WTC11 (cell line): ENCODE measurements at regions not wholly inside any gene's neighbourhood (a gene's known extent, or its start where the extent isn't known, plus 50 kb on each side); places are given as distances from the start of the nearest gene placed in this dataset.

Source experiments
- ATAC-seq: fragments of 200-7000 bp; cut with Tn5 transposase; 2 replicates; pipeline ENCODE4 v1.10.0; 2021; ENCODE audit warnings: mild to moderate bottlenecking, moderate library complexity
- CTCF ChIA-PET: fragments of 300-600 bp; sonication (Branson Sonifier 250); formaldehyde crosslinking; loops from one replicate; lab custom pipeline; 2021; ENCODE audit warnings: antibody characterized with exemption; lab: Charles Lee
- POLR2A ChIA-PET: fragments of 350-600 bp; sonication (Branson Sonifier 250); formaldehyde crosslinking; loops from one replicate; lab custom pipeline; 2021; ENCODE audit warnings: antibody characterized with exemption; lab: Charles Lee
- DNase-seq: peaks from one replicate; pipeline ENCODE4 v3.0.0; 2021; ENCODE audit warnings: low spot score
- H3K27ac Mint-ChIP-seq: 2 replicates; pipeline ENCODE4 v1.8.0; 2021; ENCODE audit warnings: mixed read lengths
- H3K27me3 Mint-ChIP-seq: 2 replicates; pipeline ENCODE4 v1.8.0; 2021; ENCODE audit warnings: low read depth, mild to moderate bottlenecking, moderate library complexity, mixed read lengths
- H3K36me3 Mint-ChIP-seq: 2 replicates; pipeline ENCODE4 v1.8.0; 2021; ENCODE audit warnings: mixed read lengths
- H3K4me1 Mint-ChIP-seq: 2 replicates; pipeline ENCODE4 v1.8.0; 2022; ENCODE audit warnings: mixed read lengths
- H3K4me3 Mint-ChIP-seq: 2 replicates; pipeline ENCODE4 v1.8.0; 2021; ENCODE audit warnings: mild to moderate bottlenecking, moderate library complexity, mixed read lengths
- H3K9me3 Mint-ChIP-seq: 2 replicates; pipeline ENCODE4 v1.8.0; 2021; ENCODE audit warnings: mixed read lengths
- AFF4 ChIP-seq: sonication (generic); formaldehyde crosslinking; IDR thresholded peaks from 2 replicates; pipeline ENCODE4 v1.8.1; 2023; ENCODE audit warnings: mild to moderate bottlenecking, missing genetic modification reagents, borderline replicate concordance
- ARID4B ChIP-seq: sonication (generic); formaldehyde crosslinking; IDR thresholded peaks from 2 replicates; pipeline ENCODE4 v1.8.0; 2023; ENCODE audit warnings: missing genetic modification reagents, mild to moderate bottlenecking, borderline replicate concordance
- ATF3 ChIP-seq: sonication (generic); formaldehyde crosslinking; conservative IDR thresholded peaks from 2 replicates; pipeline ENCODE4 v1.8.1; 2022; ENCODE audit warnings: mild to moderate bottlenecking, missing genetic modification reagents
- CDX4 ChIP-seq: fragments of 250-450 bp; sonication (Bioruptor Pico); IDR thresholded peaks from 2 replicates; pipeline ENCODE4 v1.9.0; 2021; ENCODE audit warnings: moderate library complexity, mild to moderate bottlenecking, inconsistent platforms, borderline replicate concordance
- CREM ChIP-seq: sonication (generic); formaldehyde crosslinking; IDR thresholded peaks from 2 replicates; pipeline ENCODE4 v1.8.1; 2022; ENCODE audit warnings: mild to moderate bottlenecking, missing genetic modification reagents, moderate library complexity
- CTCF ChIP-seq: fragments of 200-600 bp; IDR thresholded peaks from 2 replicates; pipeline ENCODE4 v1.8.0; 2022; ENCODE audit warnings: antibody characterized with exemption
- FOXP4 ChIP-seq: sonication (generic); formaldehyde crosslinking; IDR thresholded peaks from 2 replicates; pipeline ENCODE4 v1.8.0; 2022; ENCODE audit warnings: mild to moderate bottlenecking, missing genetic modification reagents
- JUN ChIP-seq: sonication (generic); formaldehyde crosslinking; IDR thresholded peaks from 2 replicates; pipeline ENCODE4 v1.8.0; 2023; ENCODE audit warnings: mild to moderate bottlenecking, missing genetic modification reagents
- NR2C2 ChIP-seq: sonication (generic); formaldehyde crosslinking; IDR thresholded peaks from 2 replicates; pipeline ENCODE4 v1.8.0; 2022; ENCODE audit warnings: mild to moderate bottlenecking, missing genetic modification reagents
- NR3C1 ChIP-seq: sonication (generic); formaldehyde crosslinking; conservative IDR thresholded peaks from 2 replicates; pipeline ENCODE4 v1.8.1; 2023; ENCODE audit warnings: low read depth, mild to moderate bottlenecking, missing genetic modification reagents
- ZNF396 ChIP-seq: fragments of 250-450 bp; sonication (Bioruptor Pico); IDR thresholded peaks from 2 replicates; pipeline ENCODE4 v1.8.0; 2021; ENCODE audit warnings: mild to moderate bottlenecking, moderate library complexity, borderline replicate concordance

GRCh38 chr12:45648070-45648469, 81.4 kb upstream of the ARID2 start (continued):
- no peak for TF ChIP-seq CTCF

- no peak for TF ChIP-seq NR2C2 (CRISPR knock-in tag)
- TF ChIP-seq FOXP4 (CRISPR knock-in tag) = no peak
- no peak for TF ChIP-seq ATF3 (CRISPR knock-in tag)
- no peak for TF ChIP-seq ZNF396
- TF ChIP-seq AFF4 (CRISPR knock-in tag) = no peak
- TF ChIP-seq ARID4B = no peak
- TF ChIP-seq CREM (CRISPR knock-in tag) = no peak
- no peak for TF ChIP-seq JUN
- no peak for TF ChIP-seq NR3C1
- no peak for TF ChIP-seq CDX4 (CRISPR knock-in tag)
- TF ChIP-seq, all 79 proteins: peak for 0
- no peak overlapping the region for H3K4me3 Mint-ChIP-seq
- H3K9me3 Mint-ChIP-seq = no peaks in the 10 kb centered on the region
- no peaks in the 10 kb centered on the region for H3K27me3 Mint-ChIP-seq
- no peak for ATAC-seq
- DNase-seq = no peak
- CTCF ChIA-PET = no interaction called here
- H3K36me3 Mint-ChIP-seq = no peaks in the 10 kb centered on the region
- POLR2A ChIA-PET = no interaction called here
- no peak overlapping the region for H3K27ac Mint-ChIP-seq
- H3K4me1 Mint-ChIP-seq = peaks cover 2% of the 10 kb centered on the region
Observed at GRCh38 chr12:45651029-45651428, 78.5 kb upstream of the ARID2 start.
